NCI-H460 (cell line): ENCODE measurements at regions not wholly inside any gene's neighbourhood (a gene's known extent, or its start where the extent isn't known, plus 50 kb on each side); places are given as distances from the start of the nearest gene placed in this dataset.
"Not testable (repeated sequence)": the region's sequence is repeated elsewhere in the genome, so short reads cannot be mapped to it uniquely, and the experiment has no call there.

Source experiments
- DNase-seq: peaks from one replicate; pipeline ENCODE4 v3.0.0-alpha.2; 2016; ENCODE audit warnings: low read depth; ENCODE audit errors: extremely low read depth

- DNase-seq, result no peak
These were observed 51.0 kb upstream of the PHF24 start for GRCh38 chr9:34907044-34907443.

GRCh38 chr9:34899535-34900158 lies 58.4 kb upstream of the PHF24 start:
- peak; percentile 69 for DNase-seq

GRCh38 chr9:34898846-34899245 lies 59.2 kb upstream of the PHF24 start:
- no peak for DNase-seq

GRCh38 chr9:34896112-34896511 lies 62.0 kb upstream of the PHF24 start:
- DNase-seq, result no peak

GRCh38 chr9:34892886-34893285 lies 65.2 kb upstream of the PHF24 start:
- no peak for DNase-seq

GRCh38 chr9:34891386-34891785 lies 66.7 kb upstream of the PHF24 start:
- DNase-seq, result no peak

GRCh38 chr9:34887841-34888240 lies 70.2 kb upstream of the PHF24 start:
- no peak for DNase-seq

GRCh38 chr9:34884747-34885189 lies 73.3 kb upstream of the PHF24 start:
- DNase-seq, result no peak

GRCh38 chr9:34876096-34876495 lies 82.0 kb upstream of the PHF24 start:
- DNase-seq, result no peak

GRCh38 chr9:34869390-34869789 lies 88.7 kb upstream of the PHF24 start:
- DNase-seq, result no peak

- DNase-seq, result no peak
These were observed 91.5 kb upstream of the PHF24 start for GRCh38 chr9:34866614-34867013.

GRCh38 chr9:34863426-34863825 lies 94.7 kb upstream of the PHF24 start:
- DNase-seq, result no peak

- no peak for DNase-seq
These were observed 95.2 kb upstream of the PHF24 start for GRCh38 chr9:34862836-34863235.

GRCh38 chr9:34862043-34862442 lies 96.0 kb upstream of the PHF24 start:
- DNase-seq, result no peak

GRCh38 chr9:34855016-34855415 lies 103.1 kb upstream of the PHF24 start:
- not testable (repeated sequence) for DNase-seq

GRCh38 chr9:34830068-34830467 lies 120.1 kb upstream of the CCL21 start:
- DNase-seq, result no peak

- no peak for DNase-seq
These were observed 117.1 kb upstream of the CCL21 start for GRCh38 chr9:34826999-34827538.

GRCh38 chr9:34825775-34826174 lies 115.8 kb upstream of the CCL21 start:
- no peak for DNase-seq

- no peak for DNase-seq
These were observed 113.8 kb upstream of the CCL21 start for GRCh38 chr9:34823778-34824177.

GRCh38 chr9:34810187-34810524 lies 100.2 kb upstream of the CCL21 start:
- no peak for DNase-seq

- DNase-seq, result no peak
These were observed 99.7 kb upstream of the CCL21 start for GRCh38 chr9:34809504-34810186.

GRCh38 chr9:34802916-34803315 lies 93.0 kb upstream of the CCL21 start:
- no peak for DNase-seq
